HEK293 (cell line): ENCODE measurements at regions not wholly inside any gene's neighbourhood (a gene's known extent, or its start where the extent isn't known, plus 50 kb on each side); places are given as distances from the start of the nearest gene placed in this dataset.
A peak's percentile ranks its signal among the peaks of the same experiment; 100 is the strongest.

Experiments used
- GFI1B ChIP-seq: fragments of 450-650 bp; formaldehyde crosslinking; IDR thresholded peaks from 2 replicates; pipeline ENCODE4 v1.5.1; 2016; ENCODE audit warnings: missing biosample characterization, missing genetic modification characterization
- IKZF3 ChIP-seq: fragments of 450-650 bp; IDR thresholded peaks from 2 replicates; pipeline ENCODE4 v1.5.0; 2018; ENCODE audit warnings: missing biosample characterization, mild to moderate bottlenecking, missing genetic modification characterization, moderate library complexity
- KLF9 ChIP-seq: fragments of 450-650 bp; formaldehyde crosslinking; IDR thresholded peaks from 2 replicates; pipeline ENCODE4 v1.5.1; 2016; ENCODE audit warnings: missing biosample characterization, missing genetic modification characterization, low read depth
- PATZ1 ChIP-seq: fragments of 450-650 bp; formaldehyde crosslinking; IDR thresholded peaks from 2 replicates; pipeline ENCODE4 v1.5.1; 2016; ENCODE audit warnings: missing biosample characterization, missing genetic modification characterization
- ZBTB10 ChIP-seq: fragments of 450-650 bp; formaldehyde crosslinking; IDR thresholded peaks from 2 replicates; pipeline ENCODE4 v1.5.1; 2016; ENCODE audit warnings: missing biosample characterization, missing genetic modification characterization
- ZBTB6 ChIP-seq: fragments of 450-650 bp; formaldehyde crosslinking; IDR thresholded peaks from 2 replicates; pipeline ENCODE4 v1.5.1; 2017; ENCODE audit warnings: missing biosample characterization, missing genetic modification characterization
- ZBTB8A ChIP-seq: fragments of 450-650 bp; formaldehyde crosslinking; IDR thresholded peaks from 2 replicates; pipeline ENCODE4 v1.5.1; 2016; ENCODE audit warnings: missing biosample characterization, missing genetic modification characterization
- ZFP3 ChIP-seq: fragments of 450-650 bp; formaldehyde crosslinking; IDR thresholded peaks from 2 replicates; pipeline ENCODE4 v1.5.1; 2016; ENCODE audit warnings: low read depth, missing biosample characterization, missing genetic modification characterization
- ZNF184 ChIP-seq: fragments of 450-650 bp; IDR thresholded peaks from 2 replicates; pipeline ENCODE4 v1.5.1; 2018; ENCODE audit warnings: missing biosample characterization, mild to moderate bottlenecking, missing genetic modification characterization
- ZNF2 ChIP-seq: fragments of 450-650 bp; formaldehyde crosslinking; IDR thresholded peaks from 2 replicates; pipeline ENCODE4 v1.5.1; 2016; ENCODE audit warnings: missing biosample characterization, missing genetic modification characterization
- ZNF211 ChIP-seq: fragments of 450-650 bp; formaldehyde crosslinking; IDR thresholded peaks from 2 replicates; pipeline ENCODE4 v1.5.1; 2016; ENCODE audit warnings: low read depth, missing biosample characterization, missing genetic modification characterization
- ZNF23 ChIP-seq: fragments of 450-650 bp; formaldehyde crosslinking; IDR thresholded peaks from 2 replicates; pipeline ENCODE4 v1.5.1; 2016; ENCODE audit warnings: missing biosample characterization, missing genetic modification characterization, borderline replicate concordance
- ZNF239 ChIP-seq: fragments of 450-650 bp; formaldehyde crosslinking; IDR thresholded peaks from 2 replicates; pipeline ENCODE4 v1.5.1; 2016; ENCODE audit warnings: missing biosample characterization, missing genetic modification characterization
- ZNF311 ChIP-seq: fragments of 450-650 bp; formaldehyde crosslinking; IDR thresholded peaks from 2 replicates; pipeline ENCODE4 v1.5.1; 2017; ENCODE audit warnings: missing biosample characterization, missing genetic modification characterization, borderline replicate concordance
- ZNF37A ChIP-seq: fragments of 450-650 bp; IDR thresholded peaks from 2 replicates; pipeline ENCODE4 v1.5.1; 2018; ENCODE audit warnings: missing biosample characterization, missing genetic modification characterization
- ZNF398 ChIP-seq: fragments of 450-650 bp; formaldehyde crosslinking; IDR thresholded peaks from 2 replicates; pipeline ENCODE4 v1.5.1; 2017; ENCODE audit warnings: missing biosample characterization, missing genetic modification characterization
- ZNF518A ChIP-seq: fragments of 450-650 bp; formaldehyde crosslinking; conservative IDR thresholded peaks from 2 replicates; pipeline ENCODE4 v1.5.1; 2016; ENCODE audit warnings: low read depth, missing biosample characterization, missing genetic modification characterization
- ZNF561 ChIP-seq: fragments of 450-650 bp; IDR thresholded peaks from 2 replicates; pipeline ENCODE4 v1.5.1; 2018; ENCODE audit warnings: missing biosample characterization, missing genetic modification characterization, borderline replicate concordance
- ZNF645 ChIP-seq: fragments of 450-650 bp; formaldehyde crosslinking; IDR thresholded peaks from 2 replicates; pipeline ENCODE4; 2016; ENCODE audit warnings: missing biosample characterization, missing genetic modification characterization
- ZNF704 ChIP-seq: fragments of 450-650 bp; formaldehyde crosslinking; IDR thresholded peaks from 2 replicates; pipeline ENCODE4 v1.5.1; 2016; ENCODE audit warnings: missing biosample characterization, missing genetic modification characterization
- ZNF777 ChIP-seq: fragments of 450-650 bp; formaldehyde crosslinking; IDR thresholded peaks from 2 replicates; pipeline ENCODE4 v1.5.1; 2017; ENCODE audit warnings: missing biosample characterization, missing genetic modification characterization, borderline replicate concordance
- ZSCAN4 ChIP-seq: fragments of 450-650 bp; formaldehyde crosslinking; IDR thresholded peaks from 2 replicates; pipeline ENCODE4 v1.5.1; 2017; ENCODE audit warnings: missing biosample characterization, missing genetic modification characterization

GRCh38 chr15:48062148-48062872 is 58.5 kb upstream of the SLC24A5 start (continued):
- TF ChIP-seq ZNF398 (tag by site-specific recombination) (no peak), ZNF23 (tag by site-specific recombination) (no peak), ZNF2 (tag by site-specific recombination) (no peak), ZBTB10 (tag by site-specific recombination) (no peak), ZNF184 (0 out of 2 replicates have a peak, but pooled peaks have one; percentile 60), ZNF777 (no peak), IKZF3 (tag by site-specific recombination) (no peak; the same call in 1 of the 2 replicates), ZNF37A (tag by site-specific recombination) (no peak), ZNF311 (tag by site-specific recombination) (no peak), ZSCAN4 (tag by site-specific recombination) (no peak), ZNF561 (no peak), ZNF645 (tag by site-specific recombination) (no peak), ZBTB6 (tag by site-specific recombination) (no peak), ZNF211 (tag by site-specific recombination) (no peak), PATZ1 (tag by site-specific recombination) (peak; percentile 58; the same call in 1 of the 2 replicates), ZNF704 (no peak), KLF9 (tag by site-specific recombination) (no peak), ZFP3 (tag by site-specific recombination) (no peak), ZNF239 (no peak), ZNF518A (no peak), ZBTB8A (tag by site-specific recombination) (no peak), GFI1B (peak; percentile 56; the same call in 1 of the 2 replicates)
